ENCODE measurements at regions not wholly inside any gene's neighbourhood (a gene's known extent, or its start where the extent isn't known, plus 50 kb on each side); places are given as distances from the start of the nearest gene placed in this dataset.

- no peak for ATAC-seq
- TF ChIP-seq ZFP3 (CRISPR knock-in tag; IDR thresholded peaks at IDR 0.05) (no peak), ISL1 (CRISPR knock-in tag; IDR thresholded peaks at IDR 0.05) (no peak), ARNTL (CRISPR knock-in tag; IDR thresholded peaks at IDR 0.05; ENCODE audit: borderline replicate concordance, low read depth) (no peak)
These were observed 88.3 kb upstream of the RUFY1 start for GRCh38 chr5:179462040-179462439.

- no peak for TF ChIP-seq ISL1 (CRISPR knock-in tag; IDR thresholded peaks at IDR 0.05)
- no peak for TF ChIP-seq POU6F1 (CRISPR knock-in tag; IDR thresholded peaks at IDR 0.05; ENCODE audit: borderline replicate concordance, low read depth)
- TF ChIP-seq ZNF565 (CRISPR knock-in tag; conservative IDR thresholded peaks at IDR 0.05; ENCODE audit: low read depth), result no peak
- TF ChIP-seq SNAI2 (CRISPR knock-in tag; IDR thresholded peaks at IDR 0.05), result no peak
- TF ChIP-seq BACH2 (CRISPR knock-in tag; IDR thresholded peaks at IDR 0.05; ENCODE audit: borderline replicate concordance), result no peak
- TF ChIP-seq, protein P1, sequence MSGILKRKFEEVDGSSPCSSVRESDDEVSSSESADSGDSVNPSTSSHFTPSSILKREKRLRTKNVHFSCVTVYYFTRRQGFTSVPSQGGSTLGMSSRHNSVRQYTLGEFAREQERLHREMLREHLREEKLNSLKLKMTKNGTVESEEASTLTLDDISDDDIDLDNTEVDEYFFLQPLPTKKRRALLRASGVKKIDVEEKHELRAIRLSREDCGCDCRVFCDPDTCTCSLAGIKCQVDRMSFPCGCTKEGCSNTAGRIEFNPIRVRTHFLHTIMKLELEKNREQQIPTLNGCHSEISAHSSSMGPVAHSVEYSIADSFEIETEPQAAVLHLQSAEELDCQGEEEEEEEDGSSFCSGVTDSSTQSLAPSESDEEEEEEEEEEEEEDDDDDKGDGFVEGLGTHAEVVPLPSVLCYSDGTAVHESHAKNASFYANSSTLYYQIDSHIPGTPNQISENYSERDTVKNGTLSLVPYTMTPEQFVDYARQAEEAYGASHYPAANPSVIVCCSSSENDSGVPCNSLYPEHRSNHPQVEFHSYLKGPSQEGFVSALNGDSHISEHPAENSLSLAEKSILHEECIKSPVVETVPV (CRISPR knock-in tag; IDR thresholded peaks at IDR 0.05), result no peak
- TF ChIP-seq CSDC2 (CRISPR knock-in tag; IDR thresholded peaks at IDR 0.05), result no peak
- no peak for TF ChIP-seq ZFP3 (CRISPR knock-in tag; IDR thresholded peaks at IDR 0.05)
- TF ChIP-seq TCF4 (CRISPR knock-in tag; IDR thresholded peaks at IDR 0.05; ENCODE audit: borderline replicate concordance), result no peak
- TF ChIP-seq ZFP30 (CRISPR knock-in tag; IDR thresholded peaks at IDR 0.05), result no peak
- no peak for TF ChIP-seq ZC3H10 (CRISPR knock-in tag; IDR thresholded peaks at IDR 0.05)
- TF ChIP-seq TOX (CRISPR knock-in tag; IDR thresholded peaks at IDR 0.05; ENCODE audit: borderline replicate concordance), result no peak
- TF ChIP-seq PPARA (CRISPR knock-in tag; IDR thresholded peaks at IDR 0.05; ENCODE audit: borderline replicate concordance), result no peak
- no peak for TF ChIP-seq ESRRG (CRISPR knock-in tag; IDR thresholded peaks at IDR 0.05)
- no peak for TF ChIP-seq RARB (CRISPR knock-in tag; IDR thresholded peaks at IDR 0.05)
- no peak for TF ChIP-seq ZNF8 (CRISPR knock-in tag; IDR thresholded peaks at IDR 0.05)
- no peak for ATAC-seq
These were observed 88.8 kb upstream of the RUFY1 start for GRCh38 chr5:179461576-179461975.

DNA sequence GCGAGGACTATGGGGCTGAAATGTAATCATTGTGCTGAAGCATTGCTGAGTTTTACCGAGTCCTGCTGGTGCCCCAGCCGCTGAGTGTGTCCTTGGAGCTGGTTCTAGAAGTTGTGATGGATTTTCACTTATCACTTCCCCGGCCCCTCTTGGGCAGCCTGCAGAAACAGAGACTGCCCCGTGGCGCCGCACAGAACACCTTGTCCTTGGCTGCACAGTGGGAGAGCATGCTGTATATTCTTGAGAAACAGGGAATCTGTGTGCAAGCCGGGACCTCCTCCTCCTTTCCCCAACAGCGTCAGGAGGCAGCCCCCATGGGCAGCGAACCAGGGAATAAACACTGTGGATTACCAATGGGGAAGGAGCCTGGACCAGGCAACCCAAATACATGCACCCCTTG, 90.6 kb upstream of the RUFY1 start:
- ATAC-seq, result no peak
- TF ChIP-seq PATZ1 (CRISPR knock-in tag; IDR thresholded peaks at IDR 0.05; ENCODE audit: borderline replicate concordance) (no peak), ZC3H10 (CRISPR knock-in tag; IDR thresholded peaks at IDR 0.05) (no peak), TCF4 (CRISPR knock-in tag; IDR thresholded peaks at IDR 0.05; ENCODE audit: borderline replicate concordance) (no peak), TOX (CRISPR knock-in tag; IDR thresholded peaks at IDR 0.05; ENCODE audit: borderline replicate concordance) (no peak), RARB (CRISPR knock-in tag; IDR thresholded peaks at IDR 0.05) (no peak), POU6F1 (CRISPR knock-in tag; IDR thresholded peaks at IDR 0.05; ENCODE audit: borderline replicate concordance, low read depth) (no peak), GLIS3 (CRISPR knock-in tag; IDR thresholded peaks at IDR 0.05) (no peak), OSR1 (CRISPR knock-in tag; IDR thresholded peaks at IDR 0.05) (no peak), ZFP30 (CRISPR knock-in tag; IDR thresholded peaks at IDR 0.05) (no peak), CREB5 (CRISPR knock-in tag; IDR thresholded peaks at IDR 0.05; ENCODE audit: low read depth) (no peak), ISL1 (CRISPR knock-in tag; IDR thresholded peaks at IDR 0.05) (no peak), PPARA (CRISPR knock-in tag; IDR thresholded peaks at IDR 0.05; ENCODE audit: borderline replicate concordance) (no peak), ZNF565 (CRISPR knock-in tag; conservative IDR thresholded peaks at IDR 0.05; ENCODE audit: low read depth) (no peak)
- TF ChIP-seq, protein P1 (CRISPR knock-in tag; IDR thresholded peaks at IDR 0.05), result no peak

Measured in SK-N-SH treated with all-trans-retinoic acid at 6 μM for 48 hours (cell line).